GM19043 (cell line): ENCODE measurements at regions not wholly inside any gene's neighbourhood (a gene's known extent, or its start where the extent isn't known, plus 50 kb on each side); places are given as distances from the start of the nearest gene placed in this dataset.

Experiments
- ATAC-seq: cut with Tn5 transposase; IDR thresholded peaks from one replicate; pipeline ENCODE4 v1.9.1; 2021; ENCODE audit warnings: low read depth; ENCODE audit not compliant: unreplicated experiment

- ATAC-seq, result no peak
Observed at GRCh38 chr3:152185891-152186630, 82.7 kb upstream of the MBNL1 start.

GRCh38 chr3:152190636-152191183 lies 78.0 kb upstream of the MBNL1 start:
- no peak for ATAC-seq

- no peak for ATAC-seq
Observed at GRCh38 chr3:152192050-152192449, 76.7 kb upstream of the MBNL1 start.

GRCh38 chr3:152192936-152193672 lies 75.6 kb upstream of the MBNL1 start:
- no peak for ATAC-seq

- peak; percentile 51 for ATAC-seq
Observed at GRCh38 chr3:152193673-152194267, 75.0 kb upstream of the MBNL1 start.

- ATAC-seq, result no peak
Observed at GRCh38 chr3:152195206-152195605, 73.5 kb upstream of the MBNL1 start.

- ATAC-seq, result peak; percentile 40
Observed at GRCh38 chr3:152196782-152197181, 71.9 kb upstream of the MBNL1 start.

GRCh38 chr3:152197451-152197850 lies 71.3 kb upstream of the MBNL1 start:
- ATAC-seq, result no peak

- peak; percentile 38 for ATAC-seq
Observed at GRCh38 chr3:152197937-152198336, 70.8 kb upstream of the MBNL1 start.

- no peak for ATAC-seq
Observed at GRCh38 chr3:152198665-152199064, 70.1 kb upstream of the MBNL1 start.

GRCh38 chr3:152199102-152199840 lies 69.5 kb upstream of the MBNL1 start:
- ATAC-seq, result no peak

GRCh38 chr3:152200476-152201420 lies 68.0 kb upstream of the MBNL1 start:
- ATAC-seq, result no peak

- peak; percentile 36 for ATAC-seq
Observed at GRCh38 chr3:152202976-152203626, 65.6 kb upstream of the MBNL1 start.

- ATAC-seq, result no peak
Observed at GRCh38 chr3:152203652-152204051, 65.1 kb upstream of the MBNL1 start.

- no peak for ATAC-seq
Observed at GRCh38 chr3:152204218-152204617, 64.5 kb upstream of the MBNL1 start.

- peak; percentile 46 for ATAC-seq
Observed at GRCh38 chr3:152205097-152205593, 63.6 kb upstream of the MBNL1 start.

GRCh38 chr3:152206243-152206760 lies 62.4 kb upstream of the MBNL1 start:
- ATAC-seq, result no peak

GRCh38 chr3:152208439-152208838 lies 60.3 kb upstream of the MBNL1 start:
- no peak for ATAC-seq

- ATAC-seq, result no peak
Observed at GRCh38 chr3:152209060-152209459, 59.7 kb upstream of the MBNL1 start.
